NCI-H345 treated with DMSO at 0.1 percent for 48 hours (cell line): ENCODE measurements at regions not wholly inside any gene's neighbourhood (a gene's known extent, or its start where the extent isn't known, plus 50 kb on each side); places are given as distances from the start of the nearest gene placed in this dataset.
"Not testable (repeated sequence)": the region's sequence is repeated elsewhere in the genome, so short reads cannot be mapped to it uniquely, and the experiment has no call there.

ENCODE experiments used
- DNase-seq: peaks from one replicate; lab custom pipeline; 2025; ENCODE audit not compliant: unreplicated experiment; lab: John Stamatoyannopoulos, UW

- DNase-seq, result no peak
These were observed 488.4 kb upstream of the JAG1 start for GRCh38 chr20:11162026-11162775.

DNA sequence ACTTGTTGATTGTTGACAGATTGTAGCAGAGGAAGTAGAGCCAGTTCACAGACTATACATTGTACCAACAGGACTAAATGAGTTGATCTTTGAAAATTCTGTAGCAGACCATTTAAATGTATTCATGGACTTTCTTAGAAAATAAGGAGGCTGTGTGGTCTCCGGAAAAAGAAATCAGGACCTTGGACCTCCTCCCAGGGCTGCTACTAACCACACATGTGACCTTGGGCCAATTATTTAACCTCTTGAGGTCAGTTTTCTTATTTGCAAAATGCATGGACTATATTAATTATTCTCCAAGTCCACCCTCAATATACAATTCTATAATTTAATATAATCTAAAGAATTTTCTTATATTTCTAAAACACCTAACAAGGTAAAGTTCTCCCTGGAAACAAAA lies 492.0 kb upstream of the JAG1 start:
- DNase-seq, result no peak

- DNase-seq, result no peak
These were observed 492.9 kb upstream of the JAG1 start for GRCh38 chr20:11166712-11167111.

DNA sequence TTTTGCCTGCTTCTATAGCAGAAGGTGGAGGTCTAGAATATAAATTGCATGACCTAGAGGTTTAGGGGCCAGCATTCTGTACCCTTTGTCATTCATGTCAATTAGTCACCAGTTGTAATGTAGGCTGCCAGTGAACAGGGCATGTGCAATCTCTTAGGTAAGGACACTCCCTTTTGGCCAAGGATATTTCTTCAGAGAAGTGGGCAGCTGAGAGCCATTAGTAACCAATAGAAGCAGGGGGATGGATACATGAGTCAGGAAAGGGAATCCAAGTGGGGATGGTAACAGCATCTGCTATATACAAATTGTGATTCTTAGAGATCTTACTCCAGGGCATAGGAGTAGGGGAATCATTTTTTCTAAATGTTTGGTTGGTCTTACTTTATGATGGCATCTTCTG lies 494.2 kb upstream of the JAG1 start:
- DNase-seq, result no peak

GRCh38 chr20:11170025-11170424 lies 496.2 kb upstream of the JAG1 start:
- DNase-seq, result no peak

DNA sequence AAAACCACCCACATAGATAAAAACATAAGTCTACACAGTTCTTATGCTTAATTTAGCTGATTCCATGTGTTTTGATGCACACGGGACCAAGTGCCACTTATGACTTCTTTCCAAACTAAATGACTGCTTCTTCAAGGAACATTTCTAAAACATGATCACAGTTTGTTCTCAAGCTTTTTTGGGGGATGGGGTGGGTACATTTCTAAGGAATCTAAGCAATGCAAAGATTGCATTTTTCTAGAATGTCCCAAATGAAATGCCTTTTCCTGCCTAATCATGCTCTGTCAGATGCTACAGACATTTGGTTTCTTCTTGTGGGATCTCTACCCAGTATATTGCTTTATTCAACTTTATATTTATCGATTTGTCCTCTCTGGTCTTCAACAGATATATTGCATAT lies 496.8 kb upstream of the JAG1 start:
- no peak for DNase-seq

DNA sequence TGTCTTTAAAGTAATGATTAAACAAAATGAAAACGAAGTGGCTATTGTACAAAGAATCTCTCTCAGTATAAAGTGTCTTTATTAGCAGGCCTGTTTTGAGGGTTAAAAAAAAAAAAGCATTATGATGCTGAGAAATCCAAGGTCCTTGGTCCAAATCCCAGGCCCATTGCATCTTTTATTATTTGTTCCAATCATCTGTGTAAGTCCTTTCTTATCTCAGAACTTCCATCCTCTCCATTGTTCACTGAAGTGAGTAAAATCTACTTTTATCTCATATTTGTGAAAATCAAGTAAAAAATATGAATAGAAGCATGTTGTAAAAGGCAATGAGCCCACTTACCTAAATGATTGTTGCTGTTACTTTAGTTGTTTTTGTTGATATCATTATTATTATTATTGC lies 499.1 kb upstream of the JAG1 start:
- no peak for DNase-seq

DNA sequence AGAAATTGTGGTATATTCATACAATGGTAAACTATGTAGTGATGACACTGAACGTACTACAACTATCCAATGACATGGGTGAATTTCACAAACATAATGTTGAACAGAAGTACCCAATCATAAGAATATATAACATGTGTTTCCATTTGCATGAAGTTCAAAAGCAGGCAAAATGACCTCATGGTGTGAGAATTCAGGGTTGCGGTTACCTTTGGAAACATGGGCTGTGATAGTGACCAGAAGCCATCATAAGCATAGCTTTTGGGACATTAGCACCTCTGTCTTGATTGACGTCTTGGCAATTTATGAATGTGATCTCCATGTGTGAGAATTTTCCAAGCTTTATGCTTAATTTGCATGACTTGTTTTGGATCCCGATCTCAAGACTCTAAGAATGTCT lies 500.1 kb upstream of the JAG1 start:
- no peak for DNase-seq

- DNase-seq, result no peak
These were observed 501.1 kb upstream of the JAG1 start for GRCh38 chr20:11174861-11175260.

DNA sequence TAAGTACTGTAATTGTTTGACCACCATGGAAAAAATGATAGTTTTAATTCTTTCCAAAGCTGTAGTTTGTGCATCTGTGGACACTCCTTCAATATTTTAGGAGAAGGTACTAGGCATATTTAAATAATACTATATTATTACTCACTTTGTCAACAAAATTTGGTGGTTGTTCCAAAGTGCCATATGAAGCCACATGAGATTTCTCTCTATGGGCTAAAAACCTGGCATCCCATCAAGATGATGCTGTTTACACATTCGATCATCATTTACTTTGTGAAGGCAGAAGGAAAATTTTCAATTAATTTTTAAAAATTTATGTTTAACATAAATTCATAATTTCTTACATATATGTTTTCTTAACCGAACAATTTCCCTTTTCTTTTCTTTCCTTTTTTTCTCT lies 502.6 kb upstream of the JAG1 start:
- DNase-seq, result no peak

- no peak for DNase-seq
These were observed 505.3 kb upstream of the JAG1 start for GRCh38 chr20:11178946-11179654.

DNA sequence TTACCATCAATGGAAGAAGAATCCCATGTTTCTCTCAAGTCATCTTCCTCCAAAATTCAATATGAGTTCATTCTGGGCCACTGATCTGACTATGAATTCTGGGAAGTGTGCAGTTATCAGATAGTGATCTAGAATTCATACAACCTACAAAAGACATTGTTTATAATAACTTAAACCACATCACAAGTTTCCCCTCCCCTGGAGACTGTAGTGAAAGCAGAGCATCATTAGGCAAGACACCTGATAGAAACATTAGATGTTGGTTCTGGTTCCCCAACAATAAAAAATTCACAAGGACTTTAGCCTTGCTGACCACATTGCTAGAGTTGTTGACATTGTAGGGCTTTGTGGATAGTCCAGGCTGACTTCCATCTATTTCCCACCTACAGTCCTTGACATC lies 506.4 kb upstream of the JAG1 start:
- no peak for DNase-seq

GRCh38 chr20:11181129-11181528 lies 507.3 kb upstream of the JAG1 start:
- DNase-seq, result not testable (repeated sequence)

- DNase-seq, result no peak
These were observed 508.2 kb upstream of the JAG1 start for GRCh38 chr20:11181966-11182365.

DNA sequence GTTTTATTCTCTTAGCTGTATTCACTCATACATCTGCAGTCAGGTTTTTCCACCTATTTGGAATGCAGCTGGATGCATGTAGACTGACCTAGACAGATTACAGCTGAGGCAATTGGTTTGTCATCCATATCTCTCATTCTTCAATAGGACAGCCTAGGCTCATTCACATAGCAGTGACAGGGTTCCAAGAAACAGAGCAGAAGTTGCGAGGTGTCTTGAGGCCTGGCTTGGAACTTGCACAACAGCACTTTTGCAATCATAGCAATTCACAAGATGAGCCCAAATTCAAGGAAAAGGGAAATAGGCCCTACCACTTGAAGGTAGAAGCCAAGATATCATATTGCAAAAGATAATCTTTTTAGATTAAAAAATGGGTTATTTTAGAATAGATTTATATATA lies 508.9 kb upstream of the JAG1 start:
- DNase-seq, result no peak

GRCh38 chr20:11186301-11187008 lies 512.7 kb upstream of the JAG1 start:
- DNase-seq, result no peak

DNA sequence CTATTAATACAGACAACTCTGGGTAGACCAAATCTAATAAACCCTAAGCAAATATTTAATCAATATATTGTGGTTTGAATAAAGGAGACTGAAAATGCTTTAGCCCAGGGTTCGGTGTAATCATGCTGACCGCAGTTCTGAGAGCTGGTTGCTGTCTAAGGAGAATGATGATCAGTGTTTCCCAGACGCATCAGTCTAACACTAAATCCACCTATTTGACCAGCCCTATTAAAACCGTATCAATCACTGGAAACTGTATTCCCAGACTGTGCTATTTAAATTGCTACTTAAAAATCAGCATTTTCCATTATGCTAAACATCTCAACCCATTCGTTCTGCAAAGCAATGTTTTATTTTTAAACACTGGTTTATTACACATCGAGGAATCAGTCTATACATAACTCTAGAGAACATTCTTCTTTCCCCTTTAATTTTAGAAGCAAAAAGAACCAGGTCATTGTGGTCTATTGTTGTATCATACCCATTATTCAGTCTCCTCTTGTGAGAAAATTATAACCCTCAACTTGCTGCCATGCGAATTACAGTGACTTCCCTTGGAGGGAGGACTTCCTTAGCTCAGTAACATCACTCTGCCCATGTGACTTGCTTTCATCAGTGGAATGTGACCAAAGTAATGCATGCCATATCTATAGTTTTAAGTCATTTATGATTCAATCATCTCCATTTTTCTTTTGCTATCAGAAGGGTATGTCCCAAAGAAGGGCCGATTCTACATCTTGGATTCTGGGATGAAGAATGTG lies 515.2 kb upstream of the JAG1 start:
- no peak for DNase-seq

GRCh38 chr20:11190741-11191140 lies 516.9 kb upstream of the JAG1 start:
- DNase-seq, result no peak

GRCh38 chr20:11192106-11192505 lies 518.3 kb upstream of the JAG1 start:
- DNase-seq, result no peak

GRCh38 chr20:11193241-11193640 lies 519.4 kb upstream of the JAG1 start:
- no peak for DNase-seq

DNA sequence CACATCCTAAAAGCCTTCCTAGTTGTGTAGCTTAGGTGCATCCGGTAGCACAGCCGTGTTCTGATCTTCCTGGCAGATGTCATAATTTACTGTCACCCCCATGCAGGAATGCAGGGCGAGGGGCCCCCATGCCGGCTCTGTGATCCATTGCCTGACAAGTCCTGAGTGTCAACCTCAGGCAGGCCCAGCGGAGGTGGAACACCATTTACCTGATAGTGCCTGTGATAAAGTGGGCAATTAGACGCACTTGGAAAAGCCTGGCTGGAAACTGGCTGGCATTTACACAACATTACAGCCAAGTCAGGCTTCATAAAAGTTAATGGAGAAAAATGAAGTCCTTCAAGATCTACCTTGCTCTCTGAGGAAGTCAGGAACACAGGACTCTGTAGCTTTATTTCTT lies 521.4 kb upstream of the JAG1 start:
- no peak for DNase-seq
